HEK293 (cell line): ENCODE measurements at regions not wholly inside any gene's neighbourhood (a gene's known extent, or its start where the extent isn't known, plus 50 kb on each side); places are given as distances from the start of the nearest gene placed in this dataset.

Source experiments
- CTCF ChIA-PET: fragments of 350-600 bp; formaldehyde crosslinking; extraction: SDS; loops from one replicate; lab custom pipeline; 2021; ENCODE audit warnings: antibody characterized with exemption; lab: Yijun Ruan, JAX
- POLR2A ChIA-PET: fragments of 300-600 bp; formaldehyde crosslinking; extraction: SDS; loops from one replicate; lab custom pipeline; 2020; ENCODE audit warnings: antibody characterized with exemption, inconsistent platforms; lab: Yijun Ruan, JAX
- H3K27ac ChIP-seq: fragments of 200-500 bp; sonication (Bioruptor generic); 2 replicates; pipeline ENCODE4 v1.5.1; 2014; ENCODE audit warnings: low read depth, low read length, control low read depth, inconsistent platforms; ENCODE audit errors: extremely low read depth
- H3K36me3 ChIP-seq, 2 experiments: fragments of 200-500 bp in 1 of 2; sonication (Bioruptor generic) in 1 of 2; 1 replicate in 1 of 2; 2 replicates in 1 of 2; pipeline ENCODE4 v1.5.1; 2014 to 2017; ENCODE audit warnings: inconsistent platforms in 2 of 2, low read length in 2 of 2; ENCODE audit not compliant: control insufficient read depth in 2 of 2, insufficient read depth in 1 of 2
- H3K4me1 ChIP-seq: fragments of 200-500 bp; sonication (Bioruptor generic); 2 replicates; pipeline ENCODE4 v1.5.1; 2014; ENCODE audit warnings: mild to moderate bottlenecking, low read length, inconsistent platforms; ENCODE audit not compliant: control insufficient read depth, insufficient read depth
- H3K4me3 ChIP-seq: 2 replicates; pipeline ENCODE4 v1.5.1; 2011; ENCODE audit warnings: low read depth, mild to moderate bottlenecking, control low read depth, low read length, moderate library complexity
- H3K9me3 ChIP-seq: fragments of 200-500 bp; sonication (Bioruptor generic); 2 replicates; pipeline ENCODE4 v1.5.1; 2014; ENCODE audit warnings: low read depth, low read length, inconsistent platforms; ENCODE audit not compliant: control insufficient read depth, insufficient read depth
- BCL6B ChIP-seq: fragments of 450-650 bp; formaldehyde crosslinking; IDR thresholded peaks from 2 replicates; pipeline ENCODE4 v1.5.1; 2017; ENCODE audit warnings: missing biosample characterization, missing genetic modification characterization
- KLF17 ChIP-seq: fragments of 450-650 bp; formaldehyde crosslinking; IDR thresholded peaks from 2 replicates; pipeline ENCODE4 v1.5.1; 2016; ENCODE audit warnings: missing biosample characterization, missing genetic modification characterization
- KLF9 ChIP-seq: fragments of 450-650 bp; formaldehyde crosslinking; IDR thresholded peaks from 2 replicates; pipeline ENCODE4 v1.5.1; 2016; ENCODE audit warnings: missing biosample characterization, missing genetic modification characterization, low read depth
- OSR2 ChIP-seq: fragments of 450-650 bp; formaldehyde crosslinking; IDR thresholded peaks from 2 replicates; pipeline ENCODE4 v1.5.1; 2016; ENCODE audit warnings: missing biosample characterization, missing genetic modification characterization
- SCRT1 ChIP-seq: fragments of 450-650 bp; formaldehyde crosslinking; IDR thresholded peaks from 2 replicates; pipeline ENCODE4 v1.5.1; 2016; ENCODE audit warnings: missing biosample characterization, missing genetic modification characterization, borderline replicate concordance
- ZBTB11 ChIP-seq: fragments of 450-650 bp; formaldehyde crosslinking; conservative IDR thresholded peaks from 2 replicates; pipeline ENCODE4 v1.5.1; 2016; ENCODE audit warnings: low read depth, missing biosample characterization, missing genetic modification characterization
- ZBTB49 ChIP-seq: fragments of 450-650 bp; formaldehyde crosslinking; IDR thresholded peaks from 2 replicates; pipeline ENCODE4 v1.5.1; 2016; ENCODE audit warnings: missing biosample characterization, missing genetic modification characterization, low read depth
- ZFP37 ChIP-seq: fragments of 450-650 bp; formaldehyde crosslinking; IDR thresholded peaks from 2 replicates; pipeline ENCODE4 v1.5.1; 2016; ENCODE audit warnings: missing biosample characterization, missing genetic modification characterization
- ZNF112 ChIP-seq: fragments of 450-650 bp; formaldehyde crosslinking; IDR thresholded peaks from 2 replicates; pipeline ENCODE4 v1.5.0; 2017; ENCODE audit warnings: missing biosample characterization, missing genetic modification characterization
- ZNF114 ChIP-seq: fragments of 450-650 bp; formaldehyde crosslinking; IDR thresholded peaks from 2 replicates; pipeline ENCODE4 v1.5.0; 2017; ENCODE audit warnings: missing biosample characterization, missing genetic modification characterization
- ZNF148 ChIP-seq: fragments of 450-650 bp; formaldehyde crosslinking; IDR thresholded peaks from 2 replicates; pipeline ENCODE4 v1.5.0; 2017; ENCODE audit warnings: missing biosample characterization, missing genetic modification characterization, borderline replicate concordance
- ZNF202 ChIP-seq: fragments of 450-650 bp; formaldehyde crosslinking; IDR thresholded peaks from 2 replicates; pipeline ENCODE4 v1.5.1; 2016; ENCODE audit warnings: missing biosample characterization, missing genetic modification characterization, borderline replicate concordance
- ZNF501 ChIP-seq: fragments of 450-650 bp; formaldehyde crosslinking; IDR thresholded peaks from 2 replicates; pipeline ENCODE4 v1.5.1; 2016; ENCODE audit warnings: missing biosample characterization, missing genetic modification characterization
- ZNF513 ChIP-seq: fragments of 450-650 bp; IDR thresholded peaks from 2 replicates; pipeline ENCODE4 v1.5.1; 2018; ENCODE audit warnings: missing biosample characterization, missing genetic modification characterization
- ZNF549 ChIP-seq: fragments of 450-650 bp; IDR thresholded peaks from 2 replicates; pipeline ENCODE4 v1.5.1; 2018; ENCODE audit warnings: missing biosample characterization, missing genetic modification characterization, mild to moderate bottlenecking, inconsistent platforms, moderate library complexity
- ZNF558 ChIP-seq: fragments of 450-650 bp; formaldehyde crosslinking; IDR thresholded peaks from 2 replicates; pipeline ENCODE4 v1.5.1; 2016; ENCODE audit warnings: missing biosample characterization, missing genetic modification characterization
- ZNF704 ChIP-seq: fragments of 450-650 bp; formaldehyde crosslinking; IDR thresholded peaks from 2 replicates; pipeline ENCODE4 v1.5.1; 2016; ENCODE audit warnings: missing biosample characterization, missing genetic modification characterization
- ZNF843 ChIP-seq: fragments of 450-650 bp; formaldehyde crosslinking; IDR thresholded peaks from 2 replicates; pipeline ENCODE4 v1.5.1; 2016; ENCODE audit warnings: missing biosample characterization, missing genetic modification characterization
- ZXDB ChIP-seq: fragments of 450-650 bp; formaldehyde crosslinking; IDR thresholded peaks from 2 replicates; pipeline ENCODE4 v1.5.1; 2016; ENCODE audit warnings: missing biosample characterization, missing genetic modification characterization

GRCh38 chr4:60042231-60042652 is 1157.9 kb upstream of the ADGRL3 start (continued):
- TF ChIP-seq ZNF148 (tag by site-specific recombination), result no peak
- TF ChIP-seq, all 188 proteins: peak for 0

GRCh38 chr4:60042941-60043340 is 1157.2 kb upstream of the ADGRL3 start:
- CTCF ChIA-PET, result interaction anchor here (0.5 kb wide), 1 partner anchor 1485 kb away, joined by 4 read pairs; no protein-coding TSS in a partner anchor
- Histone ChIP-seq H3K36me3 (no peaks in the 10 kb centered on the region), H3K27ac (no peak overlapping the region), H3K4me1 (no peaks in the 10 kb centered on the region), H3K4me3 (no peak overlapping the region), H3K9me3 (no peaks in the 10 kb centered on the region)
- TF ChIP-seq ZXDB (no peak), ZNF558 (tag by site-specific recombination) (no peak), ZNF501 (tag by site-specific recombination) (no peak), ZNF704 (no peak), ZFP37 (no peak), ZBTB49 (no peak), ZNF549 (tag by site-specific recombination) (no peak), SCRT1 (tag by site-specific recombination) (no peak), ZNF513 (tag by site-specific recombination) (no peak)
- POLR2A ChIA-PET, result no interaction called here

GRCh38 chr4:60078984-60079383 is 1121.1 kb upstream of the ADGRL3 start:
- no peaks in the 10 kb centered on the region for H3K36me3 ChIP-seq
- no peaks in the 10 kb centered on the region for H3K9me3 ChIP-seq
- ChIA-PET CTCF (no interaction called here), POLR2A (no interaction called here)
- no peak overlapping the region for H3K27ac ChIP-seq
- H3K4me3 ChIP-seq, result no peak overlapping the region
- H3K4me1 ChIP-seq, result no peaks in the 10 kb centered on the region
- TF ChIP-seq ZNF202 (no peak), ZBTB11 (tag by site-specific recombination) (no peak), BCL6B (tag by site-specific recombination) (no peak), OSR2 (tag by site-specific recombination) (no peak), ZNF112 (tag by site-specific recombination) (no peak), KLF17 (tag by site-specific recombination) (no peak), ZNF843 (tag by site-specific recombination) (no peak), KLF9 (tag by site-specific recombination) (no peak), ZNF114 (tag by site-specific recombination) (no peak)
